OCI-LY3 (cell line): ENCODE measurements at regions not wholly inside any gene's neighbourhood (a gene's known extent, or its start where the extent isn't known, plus 50 kb on each side); places are given as distances from the start of the nearest gene placed in this dataset.

ENCODE experiments used
- EZH2phosphoT487 ChIP-seq: fragments of 200-600 bp; shearing (Covaris generic); IDR thresholded peaks from 2 replicates; pipeline ENCODE4 v1.6.1; 2018; ENCODE audit warnings: antibody characterized with exemption, mixed run types, low read depth
- TF ChIP-seq, protein P1 (sequence below): fragments of 200-600, 300-600 bp; sonication (generic); IDR thresholded peaks from 2 replicates; pipeline ENCODE4 v1.5.1; 2014; ENCODE audit warnings: antibody characterized with exemption, low read length, low read depth

GRCh38 chr2:78682781-78683180 is 342.7 kb upstream of the REG3G start:
- TF ChIP-seq, protein P1, sequence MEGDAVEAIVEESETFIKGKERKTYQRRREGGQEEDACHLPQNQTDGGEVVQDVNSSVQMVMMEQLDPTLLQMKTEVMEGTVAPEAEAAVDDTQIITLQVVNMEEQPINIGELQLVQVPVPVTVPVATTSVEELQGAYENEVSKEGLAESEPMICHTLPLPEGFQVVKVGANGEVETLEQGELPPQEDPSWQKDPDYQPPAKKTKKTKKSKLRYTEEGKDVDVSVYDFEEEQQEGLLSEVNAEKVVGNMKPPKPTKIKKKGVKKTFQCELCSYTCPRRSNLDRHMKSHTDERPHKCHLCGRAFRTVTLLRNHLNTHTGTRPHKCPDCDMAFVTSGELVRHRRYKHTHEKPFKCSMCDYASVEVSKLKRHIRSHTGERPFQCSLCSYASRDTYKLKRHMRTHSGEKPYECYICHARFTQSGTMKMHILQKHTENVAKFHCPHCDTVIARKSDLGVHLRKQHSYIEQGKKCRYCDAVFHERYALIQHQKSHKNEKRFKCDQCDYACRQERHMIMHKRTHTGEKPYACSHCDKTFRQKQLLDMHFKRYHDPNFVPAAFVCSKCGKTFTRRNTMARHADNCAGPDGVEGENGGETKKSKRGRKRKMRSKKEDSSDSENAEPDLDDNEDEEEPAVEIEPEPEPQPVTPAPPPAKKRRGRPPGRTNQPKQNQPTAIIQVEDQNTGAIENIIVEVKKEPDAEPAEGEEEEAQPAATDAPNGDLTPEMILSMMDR = no peak
- no peak for TF ChIP-seq EZH2phosphoT487
